CD4-positive, alpha-beta T cell (primary cell): ENCODE measurements at regions not wholly inside any gene's neighbourhood (a gene's known extent, or its start where the extent isn't known, plus 50 kb on each side); places are given as distances from the start of the nearest gene placed in this dataset.

Experiments used
- ATAC-seq: fragments of 200-7000 bp; cut with Tn5 transposase; one replicate; pipeline ENCODE4 v1.10.0; 2022; ENCODE audit warnings: mild to moderate bottlenecking; ENCODE audit not compliant: poor library complexity
- CTCF ChIA-PET: fragments of 350-600 bp; sonication (Branson Sonifier 250); formaldehyde crosslinking; loops from one replicate; lab custom pipeline; 2021; ENCODE audit warnings: antibody characterized with exemption, inconsistent platforms; lab: Charles Lee
- POLR2A ChIA-PET: fragments of 350-600 bp; sonication (Branson Sonifier 250); formaldehyde crosslinking; loops from one replicate; lab custom pipeline; 2021; ENCODE audit warnings: antibody characterized with exemption, inconsistent platforms; lab: Charles Lee
- DNase-seq, 14 experiments: peaks; one replicate each; pipeline ENCODE4 v3.0.0-alpha.2; 2013 to 2020; ENCODE audit warnings: mixed read lengths in 2 of 14
- H3K27ac ChIP-seq, 2 donors: one replicate each; pipeline versions ENCODE4 v1.5.1 to v1.7.0; 2013; ENCODE audit warnings: low read length in 2 of 2, low read depth in 1 of 2, mild to moderate bottlenecking in 1 of 2
- H3K27me3 ChIP-seq, 2 experiments: 1 replicate in 1 of 2; 2 replicates in 1 of 2; pipeline versions ENCODE4 v1.6.1 to v1.7.0; 2013; ENCODE audit warnings: low read length in 2 of 2, control low read depth in 1 of 2, mild to moderate bottlenecking in 1 of 2, moderate library complexity in 1 of 2; ENCODE audit not compliant: insufficient read depth in 2 of 2, control insufficient read depth in 1 of 2
- H3K36me3 ChIP-seq: one replicate; pipeline ENCODE4 v1.6.1; 2013; ENCODE audit warnings: low read length, control low read depth; ENCODE audit not compliant: insufficient read depth
- H3K4me1 ChIP-seq: one replicate; pipeline ENCODE4 v1.6.1; 2013; ENCODE audit warnings: low read length, control low read depth; ENCODE audit not compliant: insufficient read depth
- H3K4me3 ChIP-seq: one replicate; pipeline ENCODE4 v1.5.1; 2013; ENCODE audit warnings: mild to moderate bottlenecking, low read length, moderate library complexity
- H3K9me3 ChIP-seq, 2 experiments: 1 replicate in 1 of 2; 2 replicates in 1 of 2; pipeline versions ENCODE4 v1.6.1 to v1.7.0; 2013; ENCODE audit warnings: low read length in 2 of 2, mild to moderate bottlenecking in 2 of 2, control low read depth in 1 of 2, moderate library complexity in 1 of 2; ENCODE audit not compliant: control insufficient read depth in 1 of 2, insufficient read depth in 1 of 2
- H3K27ac Mint-ChIP-seq: one replicate; pipeline ENCODE4 v1.8.0; 2020; ENCODE audit warnings: mixed read lengths
- H3K27me3 Mint-ChIP-seq: one replicate; pipeline ENCODE4 v1.8.0; 2021; ENCODE audit warnings: mixed read lengths
- H3K36me3 Mint-ChIP-seq: one replicate; pipeline ENCODE4 v1.8.0; 2021; ENCODE audit warnings: low read depth, mixed read lengths
- H3K4me1 Mint-ChIP-seq: one replicate; pipeline ENCODE4 v1.8.0; 2021; ENCODE audit warnings: low read depth, mixed read lengths
- H3K4me3 Mint-ChIP-seq: one replicate; pipeline ENCODE4 v1.8.0; 2020; ENCODE audit warnings: mild to moderate bottlenecking, mixed read lengths
- H3K9me3 Mint-ChIP-seq: one replicate; pipeline ENCODE4 v1.8.0; 2020; ENCODE audit warnings: mixed read lengths
- CTCF ChIP-seq: fragments of 200-600 bp; IDR thresholded peaks from one replicate; pipeline ENCODE4 v1.8.0; 2022; ENCODE audit warnings: antibody characterized with exemption, mild to moderate bottlenecking
- intact Hi-C, 2 experiments: fragments of 100-400 bp; cut with DNase I in 1 of 2; cut with micrococcal nuclease in 1 of 2; formaldehyde crosslinking; loops; one replicate each; pipeline versions ENCODE4 v1.15.1 to v1.9.0; 2023 to 2025; cut with DNase I, micrococcal nuclease

DNA sequence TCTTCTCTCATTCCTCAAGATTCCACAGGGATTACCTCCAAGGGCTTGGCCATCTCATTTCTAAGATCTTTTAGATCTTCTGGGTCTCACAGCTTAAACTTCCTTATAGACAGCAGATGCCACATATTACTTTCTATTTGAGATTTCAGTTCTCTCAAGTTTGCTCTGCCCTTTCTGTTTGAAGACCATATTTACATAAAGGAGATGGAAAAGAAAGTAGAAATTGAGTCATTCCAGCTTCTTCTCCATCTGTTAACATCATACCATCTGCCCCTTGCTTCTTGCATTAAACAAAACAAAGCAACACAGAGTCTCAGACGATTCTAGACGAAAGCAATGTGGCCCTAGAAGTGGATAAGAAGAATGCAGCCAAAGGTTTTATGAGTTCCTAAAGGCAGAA is 203.4 kb downstream of the TTLL2 start:
- no peaks in the 10 kb centered on the region for H3K4me1 ChIP-seq
- no peaks in the 10 kb centered on the region for H3K36me3 Mint-ChIP-seq
- H3K9me3 Mint-ChIP-seq: no peaks in the 10 kb centered on the region
- peaks cover 19% of the 10 kb centered on the region for H3K27me3 Mint-ChIP-seq
- H3K4me3 ChIP-seq: no peak overlapping the region
- CTCF ChIA-PET: no interaction called here
- no peak overlapping the region for H3K4me3 Mint-ChIP-seq
- no peak for TF ChIP-seq CTCF
- DNase-seq (no peak), ATAC-seq (no peak)
- H3K36me3 ChIP-seq: no peaks in the 10 kb centered on the region
- no peaks in the 10 kb centered on the region for H3K9me3 ChIP-seq
- H3K27ac Mint-ChIP-seq: no peak overlapping the region
- H3K27ac ChIP-seq: no peak overlapping the region
- intact Hi-C loops: no loop called here
- no peaks in the 10 kb centered on the region for H3K4me1 Mint-ChIP-seq
- peaks cover 0 to 7% of the 10 kb centered on the region in 2 experiments for H3K27me3 ChIP-seq
- POLR2A ChIA-PET: no interaction called here

GRCh38 chr6:167528976-167529375 is 204.1 kb downstream of the TTLL2 start:
- CTCF ChIA-PET: no interaction called here
- POLR2A ChIA-PET: no interaction called here
- H3K9me3 Mint-ChIP-seq: no peaks in the 10 kb centered on the region

DNA sequence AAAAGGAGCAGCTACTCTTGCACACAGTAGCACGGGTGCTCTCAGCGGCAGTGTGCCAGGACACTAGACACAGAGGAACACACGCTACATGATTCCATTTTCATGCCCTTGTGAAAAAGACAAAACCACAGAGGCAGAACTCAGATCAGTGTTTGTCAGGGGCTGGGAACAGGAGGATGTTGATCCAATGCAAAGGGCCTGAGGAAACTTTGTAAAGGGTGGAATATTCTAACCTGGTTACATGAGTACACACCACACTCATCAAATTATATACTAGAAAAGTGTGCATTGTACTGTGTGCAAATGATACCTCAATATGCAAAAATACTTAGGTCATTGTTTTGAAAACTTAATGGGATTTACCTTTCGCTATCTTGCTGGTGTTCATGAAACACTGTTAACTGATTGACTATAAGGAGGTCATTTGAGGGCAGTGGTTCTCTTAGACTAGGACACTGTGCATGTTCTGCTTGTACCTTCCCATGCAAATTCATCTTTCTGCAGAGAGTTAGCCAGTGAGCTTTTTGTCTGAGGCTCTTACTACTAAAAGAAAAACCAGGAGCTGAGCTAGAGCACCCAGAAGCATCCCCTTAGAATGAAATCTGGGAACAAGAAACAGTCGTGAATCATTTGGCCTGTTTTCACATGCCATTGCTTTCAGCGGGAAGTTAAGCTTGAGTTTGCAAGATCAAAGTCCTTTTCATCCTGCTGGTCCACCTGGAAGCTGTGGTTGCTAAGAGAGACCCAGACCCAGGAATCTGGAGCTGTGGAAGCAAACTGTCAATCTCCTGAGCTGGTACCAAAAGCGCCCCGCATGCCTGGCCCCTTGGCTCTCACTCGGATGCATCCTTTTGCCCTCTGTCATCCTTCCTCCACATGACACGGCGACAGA is 204.8 kb downstream of the TTLL2 start:
- DNase-seq (no peak), ATAC-seq (no peak)
- no peak overlapping the region for H3K4me3 Mint-ChIP-seq
- H3K36me3 Mint-ChIP-seq: no peaks in the 10 kb centered on the region
- POLR2A ChIA-PET: no interaction called here
- H3K4me1 Mint-ChIP-seq: no peaks in the 10 kb centered on the region
- no peaks in the 10 kb centered on the region for H3K4me1 ChIP-seq
- no peak overlapping the region for H3K27ac Mint-ChIP-seq
- CTCF ChIA-PET: no interaction called here
- no peaks in the 10 kb centered on the region for H3K36me3 ChIP-seq
- no peaks in the 10 kb centered on the region for H3K9me3 Mint-ChIP-seq
- H3K9me3 ChIP-seq: no peaks in the 10 kb centered on the region
- H3K27me3 Mint-ChIP-seq: peaks cover 19% of the 10 kb centered on the region
- H3K4me3 ChIP-seq: no peak overlapping the region
- H3K27ac ChIP-seq: no peak overlapping the region
- intact Hi-C loops: no loop called here
- TF ChIP-seq CTCF: no peak
- peaks cover 0 to 7% of the 10 kb centered on the region in 2 experiments for H3K27me3 ChIP-seq

More at GRCh38 chr6:167528976-167529375, 204.1 kb downstream of the TTLL2 start:
- H3K4me1 ChIP-seq: no peaks in the 10 kb centered on the region
- no peaks in the 10 kb centered on the region for H3K4me1 Mint-ChIP-seq
- intact Hi-C loops: no loop called here
- no peaks in the 10 kb centered on the region for H3K9me3 ChIP-seq
- ATAC-seq (no peak), DNase-seq (no peak)
- no peaks in the 10 kb centered on the region for H3K36me3 ChIP-seq
- H3K27ac ChIP-seq: no peak overlapping the region
- H3K27me3 ChIP-seq: peaks cover 0 to 7% of the 10 kb centered on the region in 2 experiments
- no peaks in the 10 kb centered on the region for H3K36me3 Mint-ChIP-seq
- no peak overlapping the region for H3K4me3 Mint-ChIP-seq
- H3K27ac Mint-ChIP-seq: no peak overlapping the region
- H3K4me3 ChIP-seq: no peak overlapping the region
- TF ChIP-seq CTCF: no peak
- peaks cover 19% of the 10 kb centered on the region for H3K27me3 Mint-ChIP-seq
